Mesothelial cell of epicardium (in vitro differentiated cells): ENCODE measurements at regions not wholly inside any gene's neighbourhood (a gene's known extent, or its start where the extent isn't known, plus 50 kb on each side); places are given as distances from the start of the nearest gene placed in this dataset.

Experiments
- DNase-seq, 2 experiments: peaks; one replicate each; pipeline ENCODE4 v3.0.0; 2021; ENCODE audit warnings: low spot score in 2 of 2; ENCODE audit not compliant: unreplicated experiment in 2 of 2
- H3K27ac Mint-ChIP-seq: 2 replicates; pipeline ENCODE4 v1.8.0; 2021; ENCODE audit warnings: mixed read lengths
- H3K27me3 Mint-ChIP-seq: 2 replicates; pipeline ENCODE4 v1.8.0; 2021; ENCODE audit warnings: low read depth, mixed read lengths
- H3K36me3 Mint-ChIP-seq: 2 replicates; pipeline ENCODE4 v1.8.0; 2021; ENCODE audit warnings: mixed read lengths
- H3K4me1 Mint-ChIP-seq: 2 replicates; pipeline ENCODE4 v1.8.0; 2021; ENCODE audit warnings: mixed read lengths
- H3K4me3 Mint-ChIP-seq: 2 replicates; pipeline ENCODE4 v1.8.0; 2021; ENCODE audit warnings: mild to moderate bottlenecking, moderate library complexity, mixed read lengths
- H3K9me3 Mint-ChIP-seq: 2 replicates; pipeline ENCODE4 v1.8.0; 2021; ENCODE audit warnings: mixed read lengths
- CTCF ChIP-seq: fragments of 200-600 bp; sonication (generic); IDR thresholded peaks from one replicate; pipeline ENCODE4 v1.5.0; 2021; ENCODE audit warnings: antibody characterized with exemption; ENCODE audit not compliant: unreplicated experiment

DNA sequence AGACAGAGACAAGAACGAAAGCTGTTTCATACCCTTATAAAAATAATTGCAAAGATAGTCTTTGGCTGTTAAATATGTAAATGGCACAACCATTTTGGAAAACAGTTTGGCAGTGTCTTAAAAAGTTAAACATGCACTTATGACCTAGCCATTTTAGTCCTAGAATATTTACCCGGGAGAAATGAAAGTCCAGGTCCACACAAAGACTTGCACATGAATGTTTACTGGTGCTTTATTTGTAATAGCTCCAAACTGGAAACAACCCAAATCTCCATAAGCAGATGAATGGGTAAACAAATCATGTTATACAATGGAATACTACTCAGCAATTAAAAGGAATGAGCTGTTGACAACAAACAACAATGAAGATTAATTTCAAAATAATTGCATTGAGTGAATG is 380.4 kb downstream of the ETNK1 start:
- TF ChIP-seq CTCF, result no peak
- H3K36me3 Mint-ChIP-seq, result no peaks in the 10 kb centered on the region

GRCh38 chr12:23006413-23006812 is 381.4 kb downstream of the ETNK1 start:
- no peak overlapping the region for H3K4me3 Mint-ChIP-seq
- no peak overlapping the region for H3K27ac Mint-ChIP-seq
- DNase-seq, result no peak
- no peak for TF ChIP-seq CTCF
- H3K4me1 Mint-ChIP-seq, result no peaks in the 10 kb centered on the region
- peaks cover 26% of the 10 kb centered on the region for H3K27me3 Mint-ChIP-seq
- no peaks in the 10 kb centered on the region for H3K9me3 Mint-ChIP-seq
- H3K36me3 Mint-ChIP-seq, result no peaks in the 10 kb centered on the region

More for the DNA sequence above, 380.4 kb downstream of the ETNK1 start:
- H3K9me3 Mint-ChIP-seq, result no peaks in the 10 kb centered on the region
- H3K27ac Mint-ChIP-seq, result no peak overlapping the region
- peaks cover 27% of the 10 kb centered on the region for H3K27me3 Mint-ChIP-seq
- no peak overlapping the region for H3K4me3 Mint-ChIP-seq
- DNase-seq, result no peak
- H3K4me1 Mint-ChIP-seq, result no peaks in the 10 kb centered on the region

- H3K36me3 Mint-ChIP-seq, result no peaks in the 10 kb centered on the region
- H3K27ac Mint-ChIP-seq, result no peak overlapping the region
- H3K9me3 Mint-ChIP-seq, result peaks cover 6% of the 10 kb centered on the region
- H3K4me3 Mint-ChIP-seq, result no peak overlapping the region
- H3K27me3 Mint-ChIP-seq, result peaks cover 11% of the 10 kb centered on the region
- TF ChIP-seq CTCF, result no peak
- no peaks in the 10 kb centered on the region for H3K4me1 Mint-ChIP-seq
- no peak for DNase-seq
Measured at GRCh38 chr12:23008623-23009022, 383.7 kb downstream of the ETNK1 start.

DNA sequence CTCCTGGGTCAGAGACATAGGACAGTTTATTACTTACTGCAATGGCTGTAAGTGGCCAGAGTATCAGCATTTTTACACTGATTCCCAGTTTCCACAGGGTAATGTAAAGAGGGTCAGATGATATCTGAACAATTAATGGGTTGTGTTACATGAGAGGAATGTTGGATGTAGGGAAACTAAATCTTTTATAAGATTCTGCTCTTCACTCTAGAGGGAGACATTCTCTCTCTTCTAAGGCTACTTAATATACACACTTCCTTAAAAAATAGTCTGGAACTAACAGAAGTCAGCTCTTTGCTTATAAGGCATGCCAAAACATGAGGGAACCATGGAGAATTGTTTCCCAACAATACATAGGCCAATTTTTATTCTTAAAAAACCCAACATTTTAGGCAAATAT is 389.8 kb downstream of the ETNK1 start:
- H3K27ac Mint-ChIP-seq, result no peak overlapping the region
- H3K9me3 Mint-ChIP-seq, result peaks cover 17% of the 10 kb centered on the region
- no peak overlapping the region for H3K4me3 Mint-ChIP-seq
- no peaks in the 10 kb centered on the region for H3K4me1 Mint-ChIP-seq
- TF ChIP-seq CTCF, result no peak
- H3K36me3 Mint-ChIP-seq, result no peaks in the 10 kb centered on the region
- H3K27me3 Mint-ChIP-seq, result peaks cover 10% of the 10 kb centered on the region
- DNase-seq, result no peak

DNA sequence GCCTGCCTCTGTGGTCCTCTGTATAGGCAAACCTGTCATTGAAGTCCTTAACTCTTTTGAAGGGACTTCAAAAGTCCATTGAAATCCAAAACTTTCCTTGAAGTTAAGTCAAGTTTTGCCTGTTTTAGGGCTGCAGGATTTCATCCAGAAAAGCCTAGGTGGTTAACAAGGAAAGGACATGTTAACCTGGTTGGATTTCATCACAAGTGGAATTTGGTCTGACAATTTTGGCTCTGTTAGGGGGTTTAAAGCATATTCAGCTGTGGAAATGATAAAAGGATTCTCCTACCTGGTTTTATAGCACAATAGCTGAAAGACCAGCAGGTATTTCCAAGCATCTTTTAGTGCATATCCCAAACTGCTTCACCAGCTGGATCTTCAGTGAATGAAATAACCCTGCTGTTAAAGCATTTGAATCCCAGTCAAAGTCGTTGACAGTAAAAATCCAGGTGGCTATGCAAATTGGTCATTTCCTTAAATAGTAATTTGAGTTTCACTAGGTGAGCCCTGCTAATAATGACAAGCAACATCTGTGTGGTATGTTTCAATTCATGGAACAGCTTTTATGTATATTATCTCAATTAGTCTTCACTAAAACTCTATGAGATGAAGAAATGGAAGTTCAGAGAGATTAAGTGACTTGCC is 400.5 kb downstream of the ETNK1 start:
- H3K36me3 Mint-ChIP-seq, result no peaks in the 10 kb centered on the region
- H3K27ac Mint-ChIP-seq, result no peak overlapping the region
- H3K4me1 Mint-ChIP-seq, result peaks cover 6% of the 10 kb centered on the region
- peaks cover 4% of the 10 kb centered on the region for H3K9me3 Mint-ChIP-seq
- no peak overlapping the region for H3K4me3 Mint-ChIP-seq
- no peak for TF ChIP-seq CTCF
- no peak for DNase-seq
- H3K27me3 Mint-ChIP-seq, result peaks cover 16% of the 10 kb centered on the region
